Naive thymus-derived CD4-positive, alpha-beta T cell (primary cell): ENCODE measurements at regions not wholly inside any gene's neighbourhood (a gene's known extent, or its start where the extent isn't known, plus 50 kb on each side); places are given as distances from the start of the nearest gene placed in this dataset.

ENCODE experiments used
- ATAC-seq: fragments of 150-1000 bp; cut with Tn5 transposase; 2 replicates; pipeline ENCODE4 v1.10.0; 2021; ENCODE audit warnings: mild to moderate bottlenecking, moderate library complexity
- CTCF ChIA-PET: fragments of 350-600 bp; sonication (Branson Sonifier 250); formaldehyde crosslinking; loops from one replicate; lab custom pipeline; 2021; ENCODE audit warnings: antibody characterized with exemption; lab: Charles Lee
- POLR2A ChIA-PET: fragments of 350-600 bp; sonication (Branson Sonifier 250); formaldehyde crosslinking; loops from one replicate; lab custom pipeline; 2021; ENCODE audit warnings: antibody characterized with exemption, inconsistent platforms; lab: Charles Lee
- DNase-seq, 9 donors: peaks; one replicate each; pipeline versions ENCODE4 v3.0.0 to v3.0.0-alpha.2; 2020 to 2022; ENCODE audit warnings: mixed read lengths in 1 of 9
- H3K27ac ChIP-seq: one replicate; pipeline ENCODE4 v1.7.0; 2013; ENCODE audit warnings: mild to moderate bottlenecking, low read depth, low read length, moderate library complexity
- H3K27me3 ChIP-seq, 2 donors: one replicate each; pipeline ENCODE4 v1.7.0; 2013; ENCODE audit warnings: low read length in 2 of 2, mild to moderate bottlenecking in 2 of 2, moderate library complexity in 2 of 2; ENCODE audit not compliant: control insufficient read depth in 2 of 2, insufficient read depth in 2 of 2
- H3K36me3 ChIP-seq, 3 experiments: 1 replicate in 2 of 3; 2 replicates in 1 of 3; pipeline ENCODE4 v1.7.0; 2013; ENCODE audit warnings: low read length in 3 of 3, mild to moderate bottlenecking in 3 of 3, moderate library complexity in 1 of 3; ENCODE audit not compliant: insufficient read depth in 3 of 3, control insufficient read depth in 2 of 3
- H3K4me1 ChIP-seq, 2 donors: one replicate each; pipeline ENCODE4 v1.7.0; 2013; ENCODE audit warnings: low read length in 2 of 2, mild to moderate bottlenecking in 2 of 2, moderate library complexity in 1 of 2; ENCODE audit not compliant: control insufficient read depth in 2 of 2, insufficient read depth in 2 of 2
- H3K4me3 ChIP-seq: 2 replicates; pipeline ENCODE4 v1.7.0; 2013; ENCODE audit warnings: mild to moderate bottlenecking, low read length
- H3K9me3 ChIP-seq, 3 experiments: 1 replicate in 2 of 3; 2 replicates in 1 of 3; pipeline ENCODE4 v1.7.0; 2013; ENCODE audit warnings: low read length in 3 of 3; ENCODE audit not compliant: control insufficient read depth in 2 of 3
- H3K27ac Mint-ChIP-seq, 9 donors: one replicate each; pipeline ENCODE4 v1.8.0; 2020 to 2022; ENCODE audit warnings: mixed read lengths in 9 of 9, mild to moderate bottlenecking in 8 of 9, moderate library complexity in 5 of 9, inconsistent platforms in 2 of 9
- H3K27me3 Mint-ChIP-seq, 5 donors: one replicate each; pipeline ENCODE4 v1.8.0; 2021 to 2022; ENCODE audit warnings: mixed read lengths in 5 of 5, mild to moderate bottlenecking in 1 of 5
- H3K36me3 Mint-ChIP-seq, 5 donors: one replicate each; pipeline ENCODE4 v1.8.0; 2020 to 2022; ENCODE audit warnings: mixed read lengths in 5 of 5, mild to moderate bottlenecking in 3 of 5, inconsistent platforms in 1 of 5
- H3K4me1 Mint-ChIP-seq, 7 donors: one replicate each; pipeline ENCODE4 v1.8.0; 2020 to 2022; ENCODE audit warnings: mixed read lengths in 7 of 7, mild to moderate bottlenecking in 3 of 7, inconsistent platforms in 1 of 7
- H3K4me3 Mint-ChIP-seq, 10 donors: one replicate each; pipeline ENCODE4 v1.8.0; 2020 to 2022; ENCODE audit warnings: mild to moderate bottlenecking in 10 of 10, mixed read lengths in 10 of 10, moderate library complexity in 6 of 10, inconsistent platforms in 2 of 10
- H3K9me3 Mint-ChIP-seq, 11 donors: one replicate each; pipeline ENCODE4 v1.8.0; 2020 to 2022; ENCODE audit warnings: mixed read lengths in 11 of 11, mild to moderate bottlenecking in 4 of 11, inconsistent platforms in 1 of 11, moderate library complexity in 1 of 11
- intact Hi-C, 2 donors: fragments of 100-400 bp; cut with micrococcal nuclease; formaldehyde crosslinking; loops; one replicate each; pipeline ENCODE4 v1.15.1; 2023

DNA sequence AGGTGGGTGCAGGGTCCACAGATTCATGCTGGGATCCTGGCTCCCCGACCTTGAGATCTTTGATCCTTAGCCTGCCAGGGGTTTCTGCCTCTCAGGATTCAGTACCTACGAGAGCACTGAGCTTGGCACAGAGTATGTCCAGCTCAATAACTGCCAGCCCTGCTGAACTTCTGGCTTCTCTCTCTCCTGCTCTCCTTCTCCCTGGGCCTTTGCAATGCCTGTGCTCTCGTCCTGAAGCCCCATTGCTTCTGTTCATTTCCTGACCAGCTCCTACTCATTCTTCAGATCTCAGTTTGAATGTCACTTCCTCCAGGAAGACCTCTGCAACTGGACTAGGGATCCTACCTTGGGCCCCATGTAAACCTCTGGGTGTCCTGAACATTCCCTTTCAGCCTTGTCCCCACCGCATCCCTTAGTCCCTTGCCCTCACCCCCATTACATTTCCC, 113.8 kb upstream of the HAAO start:
- Histone ChIP-seq H3K27me3 (no peaks in the 10 kb centered on the region), H3K36me3 (no peaks in the 10 kb centered on the region), H3K9me3 (no peaks in the 10 kb centered on the region), H3K4me1 (no peaks in the 10 kb centered on the region), H3K4me3 (no peak overlapping the region), H3K27ac (no peak overlapping the region)
- Mint-ChIP-seq H3K4me3 (no peak overlapping the region), H3K4me1 (peaks cover 0 to 5% (median 0%) of the 10 kb centered on the region in 7 donors), H3K27me3 (peaks cover 7 to 26% (median 16%) of the 10 kb centered on the region in 5 donors), H3K27ac (peak overlapping the region in 1 of 9 donors; percentile 55), H3K9me3 (no peaks in the 10 kb centered on the region), H3K36me3 (no peaks in the 10 kb centered on the region)
- CTCF ChIA-PET, result no interaction called here
- POLR2A ChIA-PET, result no interaction called here
- ATAC-seq (no peak), DNase-seq (no peak)
- intact Hi-C loops, result no loop called here

- no peak overlapping the region for H3K27ac ChIP-seq
- no peak for ATAC-seq
- no peaks in the 10 kb centered on the region for H3K36me3 ChIP-seq
- ChIA-PET POLR2A (no interaction called here), CTCF (no interaction called here)
- H3K4me1 ChIP-seq, result no peaks in the 10 kb centered on the region
- H3K9me3 ChIP-seq, result no peaks in the 10 kb centered on the region
- no peak overlapping the region for H3K4me3 ChIP-seq
- Mint-ChIP-seq H3K27me3 (peaks cover 7 to 26% (median 16%) of the 10 kb centered on the region in 5 donors), H3K4me3 (no peak overlapping the region), H3K36me3 (no peaks in the 10 kb centered on the region), H3K9me3 (no peaks in the 10 kb centered on the region), H3K4me1 (peaks cover 0 to 5% (median 0%) of the 10 kb centered on the region in 7 donors), H3K27ac (peak overlapping the region in 1 of 9 donors; percentile 36)
- DNase-seq, result no peak
- H3K27me3 ChIP-seq, result no peaks in the 10 kb centered on the region
- intact Hi-C loops, result no loop called here
Observed at GRCh38 chr2:42905341-42906110, 113.1 kb upstream of the HAAO start.

- Mint-ChIP-seq H3K9me3 (no peaks in the 10 kb centered on the region), H3K27me3 (peaks cover 7 to 22% (median 16%) of the 10 kb centered on the region in 5 donors), H3K36me3 (no peaks in the 10 kb centered on the region)
Observed at GRCh38 chr2:42904576-42904876, 112.1 kb upstream of the HAAO start.

GRCh38 chr2:42903821-42904575, 111.6 kb upstream of the HAAO start:
- no peak for DNase-seq
- CTCF ChIA-PET, result no interaction called here
- Mint-ChIP-seq H3K27ac (no peak overlapping the region), H3K4me3 (no peak overlapping the region), H3K4me1 (peaks cover 0 to 5% (median 0%) of the 10 kb centered on the region in 7 donors), H3K36me3 (no peaks in the 10 kb centered on the region), H3K9me3 (no peaks in the 10 kb centered on the region), H3K27me3 (peaks cover 7 to 22% (median 16%) of the 10 kb centered on the region in 5 donors)
- H3K36me3 ChIP-seq, result no peaks in the 10 kb centered on the region
- H3K27ac ChIP-seq, result no peak overlapping the region
- H3K27me3 ChIP-seq, result no peaks in the 10 kb centered on the region
- H3K4me1 ChIP-seq, result no peaks in the 10 kb centered on the region
- no peaks in the 10 kb centered on the region for H3K9me3 ChIP-seq
- peak; percentile 50 for ATAC-seq
- POLR2A ChIA-PET, result no interaction called here
- H3K4me3 ChIP-seq, result no peak overlapping the region
- intact Hi-C loops, result no loop called here

More at GRCh38 chr2:42904576-42904876, 112.1 kb upstream of the HAAO start:
- Histone ChIP-seq H3K4me1 (no peaks in the 10 kb centered on the region), H3K9me3 (no peaks in the 10 kb centered on the region), H3K27ac (no peak overlapping the region), H3K36me3 (no peaks in the 10 kb centered on the region), H3K4me3 (no peak overlapping the region), H3K27me3 (no peaks in the 10 kb centered on the region)
- POLR2A ChIA-PET, result no interaction called here
- Mint-ChIP-seq H3K4me1 (peaks cover 0 to 5% (median 0%) of the 10 kb centered on the region in 7 donors), H3K27ac (no peak overlapping the region), H3K4me3 (no peak overlapping the region)
- DNase-seq (no peak), ATAC-seq (no peak)
- CTCF ChIA-PET, result no interaction called here
- intact Hi-C loops, result no loop called here

GRCh38 chr2:42902939-42903709, 110.7 kb upstream of the HAAO start:
- no peak overlapping the region for H3K4me3 Mint-ChIP-seq
- Histone ChIP-seq H3K27ac (no peak overlapping the region), H3K9me3 (no peaks in the 10 kb centered on the region), H3K4me3 (no peak overlapping the region), H3K4me1 (no peaks in the 10 kb centered on the region), H3K27me3 (no peaks in the 10 kb centered on the region), H3K36me3 (no peaks in the 10 kb centered on the region)
- H3K9me3 Mint-ChIP-seq, result no peaks in the 10 kb centered on the region
- ATAC-seq, result no peak
- intact Hi-C loops, result no loop called here
- DNase-seq, result no peak
- no peaks in the 10 kb centered on the region for H3K36me3 Mint-ChIP-seq
- ChIA-PET CTCF (no interaction called here), POLR2A (no interaction called here)
- H3K4me1 Mint-ChIP-seq, result peaks cover 0 to 5% (median 0%) of the 10 kb centered on the region in 7 donors
- H3K27me3 Mint-ChIP-seq, result peaks cover 7 to 22% (median 16%) of the 10 kb centered on the region in 5 donors
- no peak overlapping the region for H3K27ac Mint-ChIP-seq

DNA sequence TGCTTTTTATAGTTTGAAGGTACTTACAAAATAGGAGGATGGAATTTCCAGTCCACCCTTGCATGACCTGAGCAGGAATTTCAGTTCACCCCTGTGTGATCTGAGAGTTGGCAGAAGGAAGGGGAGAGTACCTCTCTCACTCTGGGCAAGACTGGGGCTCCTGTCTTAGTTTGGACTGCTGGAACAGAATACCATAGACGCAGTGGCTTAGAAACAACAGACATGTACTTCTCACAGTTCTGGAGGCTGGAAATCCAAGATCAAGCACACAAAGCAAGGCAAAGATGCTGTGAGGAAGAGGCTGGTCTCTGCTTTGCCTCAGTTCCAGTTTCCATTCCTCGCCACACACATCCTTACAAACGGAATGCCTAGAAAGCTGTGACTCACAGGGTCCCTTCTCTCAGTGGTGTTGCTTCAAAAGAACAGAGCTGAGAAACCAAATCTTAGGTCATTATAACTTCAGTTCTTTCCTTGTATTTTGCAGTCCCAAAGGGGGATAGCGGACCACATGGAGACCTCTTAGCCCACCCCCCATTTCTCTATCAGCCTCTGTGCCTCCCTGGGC, 108.8 kb upstream of the HAAO start:
- Histone ChIP-seq H3K9me3 (no peaks in the 10 kb centered on the region), H3K4me1 (no peaks in the 10 kb centered on the region), H3K27ac (no peak overlapping the region), H3K27me3 (no peaks in the 10 kb centered on the region), H3K36me3 (no peaks in the 10 kb centered on the region), H3K4me3 (no peak overlapping the region)
- CTCF ChIA-PET, result no interaction called here
- no peak overlapping the region for H3K27ac Mint-ChIP-seq
- POLR2A ChIA-PET, result no interaction called here
- ATAC-seq, result no peak
- DNase-seq, result no peak
- intact Hi-C loops, result no loop called here
- peaks cover 6 to 17% (median 9%) of the 10 kb centered on the region in 5 donors for H3K27me3 Mint-ChIP-seq
- no peak overlapping the region for H3K4me3 Mint-ChIP-seq
- H3K36me3 Mint-ChIP-seq, result no peaks in the 10 kb centered on the region
- H3K4me1 Mint-ChIP-seq, result peaks cover 0 to 4% (median 0%) of the 10 kb centered on the region in 7 donors
- H3K9me3 Mint-ChIP-seq, result no peaks in the 10 kb centered on the region
